HUES48 (cell line): ENCODE measurements at regions not wholly inside any gene's neighbourhood (a gene's known extent, or its start where the extent isn't known, plus 50 kb on each side); places are given as distances from the start of the nearest gene placed in this dataset.
"Not testable (repeated sequence)": the region's sequence is repeated elsewhere in the genome, so short reads cannot be mapped to it uniquely, and the experiment has no call there.

Experiments used
- H3K27ac ChIP-seq: one replicate; pipeline ENCODE4 v1.7.0; 2013; ENCODE audit warnings: low read depth, low read length, inconsistent platforms
- H3K27me3 ChIP-seq: 2 replicates; pipeline ENCODE4 v1.6.1; 2013; ENCODE audit warnings: mild to moderate bottlenecking, low read length; ENCODE audit not compliant: control insufficient read depth, insufficient read depth
- H3K36me3 ChIP-seq: 2 replicates; pipeline ENCODE4 v1.6.1; 2013; ENCODE audit warnings: low read length; ENCODE audit not compliant: control insufficient read depth, insufficient read depth
- H3K4me1 ChIP-seq: 2 replicates; pipeline ENCODE4 v1.6.1; 2013; ENCODE audit warnings: mild to moderate bottlenecking, low read length; ENCODE audit not compliant: control insufficient read depth, insufficient read depth
- H3K4me3 ChIP-seq: 2 replicates; pipeline ENCODE4 v1.5.1; 2013; ENCODE audit warnings: mild to moderate bottlenecking, low read depth, low read length
- H3K9ac ChIP-seq: 2 replicates; pipeline ENCODE4 v1.6.1; 2013; ENCODE audit warnings: mild to moderate bottlenecking, low read depth, low read length, moderate library complexity
- H3K9me3 ChIP-seq: 2 replicates; pipeline ENCODE4 v1.6.1; 2013; ENCODE audit warnings: low read length; ENCODE audit not compliant: control insufficient read depth, insufficient read depth

- Histone ChIP-seq H3K27ac (no peak overlapping the region), H3K4me1 (0 out of 2 replicates have a peak, but pooled peaks cover 9% of the 10 kb centered on the region)
These were observed 120.9 kb upstream of the PITX1 start for GRCh38 chr5:135154961-135155360.

GRCh38 chr5:135154197-135154596, 120.2 kb upstream of the PITX1 start:
- 0 out of 2 replicates have a peak, but pooled peaks cover 9% of the 10 kb centered on the region for H3K4me1 ChIP-seq
- H3K27ac ChIP-seq = no peak overlapping the region
- no peak overlapping the region for H3K9ac ChIP-seq

More at GRCh38 chr5:135154961-135155360, 120.9 kb upstream of the PITX1 start:
- no peak overlapping the region for H3K4me3 ChIP-seq
- H3K36me3 ChIP-seq = no peaks in the 10 kb centered on the region
- no peak overlapping the region for H3K9ac ChIP-seq
- H3K9me3 ChIP-seq = no peaks in the 10 kb centered on the region
- no peaks in the 10 kb centered on the region for H3K27me3 ChIP-seq

GRCh38 chr5:135153661-135154060, 119.6 kb upstream of the PITX1 start:
- Histone ChIP-seq H3K27me3 (no peaks in the 10 kb centered on the region), H3K9ac (no peak overlapping the region), H3K36me3 (no peaks in the 10 kb centered on the region), H3K4me1 (0 out of 2 replicates have a peak, but pooled peaks cover 9% of the 10 kb centered on the region), H3K9me3 (no peaks in the 10 kb centered on the region), H3K4me3 (no peak overlapping the region), H3K27ac (no peak overlapping the region)

More at GRCh38 chr5:135154197-135154596, 120.2 kb upstream of the PITX1 start:
- H3K27me3 ChIP-seq = no peaks in the 10 kb centered on the region
- H3K4me3 ChIP-seq = no peak overlapping the region
- no peaks in the 10 kb centered on the region for H3K9me3 ChIP-seq
- no peaks in the 10 kb centered on the region for H3K36me3 ChIP-seq

- H3K9me3 ChIP-seq = no peaks in the 10 kb centered on the region
- H3K27ac ChIP-seq = no peak overlapping the region
- H3K36me3 ChIP-seq = no peaks in the 10 kb centered on the region
- H3K9ac ChIP-seq = no peak overlapping the region
- H3K27me3 ChIP-seq = no peaks in the 10 kb centered on the region
- H3K4me1 ChIP-seq = 0 out of 2 replicates have a peak, but pooled peaks cover 9% of the 10 kb centered on the region
- no peak overlapping the region for H3K4me3 ChIP-seq
These were observed 119.2 kb upstream of the PITX1 start for GRCh38 chr5:135153259-135153658.

GRCh38 chr5:135151660-135152059, 117.6 kb upstream of the PITX1 start:
- H3K4me1 ChIP-seq, H3K27ac ChIP-seq, H3K4me3 ChIP-seq, H3K36me3 ChIP-seq, H3K9ac ChIP-seq, H3K9me3 ChIP-seq, H3K27me3 ChIP-seq: not testable (repeated sequence)

- H3K36me3 ChIP-seq = no peaks in the 10 kb centered on the region
- 0 out of 2 replicates have a peak, but pooled peaks cover 9% of the 10 kb centered on the region for H3K4me1 ChIP-seq
- H3K9ac ChIP-seq = no peak overlapping the region
- H3K27ac ChIP-seq = no peak overlapping the region
- H3K4me3 ChIP-seq = no peak overlapping the region
- no peaks in the 10 kb centered on the region for H3K27me3 ChIP-seq
- 0 out of 2 replicates have a peak, but pooled peaks cover 3% of the 10 kb centered on the region for H3K9me3 ChIP-seq
These were observed 117.2 kb upstream of the PITX1 start for GRCh38 chr5:135151256-135151655.

- 0 out of 2 replicates have a peak, but pooled peaks cover 9% of the 10 kb centered on the region for H3K4me1 ChIP-seq
- no peaks in the 10 kb centered on the region for H3K27me3 ChIP-seq
- no peak overlapping the region for H3K9ac ChIP-seq
- H3K4me3 ChIP-seq = no peak overlapping the region
- no peak overlapping the region for H3K27ac ChIP-seq
- no peaks in the 10 kb centered on the region for H3K36me3 ChIP-seq
- 0 out of 2 replicates have a peak, but pooled peaks cover 3% of the 10 kb centered on the region for H3K9me3 ChIP-seq
These were observed 116.7 kb upstream of the PITX1 start for GRCh38 chr5:135150767-135151166.

- H3K9me3 ChIP-seq = 0 out of 2 replicates have a peak, but pooled peaks cover 3% of the 10 kb centered on the region
- H3K4me3 ChIP-seq = no peak overlapping the region
- H3K27ac ChIP-seq = no peak overlapping the region
- H3K27me3 ChIP-seq = no peaks in the 10 kb centered on the region
- no peaks in the 10 kb centered on the region for H3K36me3 ChIP-seq
- H3K9ac ChIP-seq = no peak overlapping the region
- H3K4me1 ChIP-seq = 0 out of 2 replicates have a peak, but pooled peaks cover 9% of the 10 kb centered on the region
These were observed 116.1 kb upstream of the PITX1 start for GRCh38 chr5:135149956-135150723.

GRCh38 chr5:135149229-135149955, 115.4 kb upstream of the PITX1 start:
- Histone ChIP-seq H3K4me3 (no peak overlapping the region), H3K9me3 (0 out of 2 replicates have a peak, but pooled peaks cover 3% of the 10 kb centered on the region), H3K4me1 (0 out of 2 replicates have a peak, but pooled peaks cover 9% of the 10 kb centered on the region), H3K9ac (no peak overlapping the region), H3K27ac (no peak overlapping the region), H3K27me3 (no peaks in the 10 kb centered on the region), H3K36me3 (no peaks in the 10 kb centered on the region)

GRCh38 chr5:135147294-135148090, 113.5 kb upstream of the PITX1 start:
- Histone ChIP-seq H3K27ac (no peak overlapping the region), H3K9ac (no peak overlapping the region), H3K4me3 (no peak overlapping the region), H3K4me1 (0 out of 2 replicates have a peak, but pooled peaks cover 9% of the 10 kb centered on the region), H3K36me3 (no peaks in the 10 kb centered on the region), H3K9me3 (0 out of 2 replicates have a peak, but pooled peaks cover 3% of the 10 kb centered on the region), H3K27me3 (no peaks in the 10 kb centered on the region)
